Effector memory CD8-positive, alpha-beta T cell (primary cell): ENCODE measurements at regions not wholly inside any gene's neighbourhood (a gene's known extent, or its start where the extent isn't known, plus 50 kb on each side); places are given as distances from the start of the nearest gene placed in this dataset.
"Not testable (repeated sequence)": the region's sequence is repeated elsewhere in the genome, so short reads cannot be mapped to it uniquely, and the experiment has no call there.

Experiments used
- ATAC-seq: fragments of 150-1000 bp; cut with Tn5 transposase; replicated peaks from 2 replicates; pipeline ENCODE4 v1.10.0; 2021; ENCODE audit warnings: mild to moderate bottlenecking, moderate library complexity
- DNase-seq, 3 experiments: peaks; one replicate each; pipeline ENCODE4 v3.0.0; 2021
- H3K27ac Mint-ChIP-seq, 2 donors: one replicate each; pipeline ENCODE4 v1.8.0; 2022; ENCODE audit warnings: mild to moderate bottlenecking in 2 of 2, mixed read lengths in 2 of 2, moderate library complexity in 2 of 2
- H3K27me3 Mint-ChIP-seq, 2 donors: one replicate each; pipeline ENCODE4 v1.8.0; 2022; ENCODE audit warnings: mixed read lengths in 2 of 2
- H3K36me3 Mint-ChIP-seq: one replicate; pipeline ENCODE4 v1.8.0; 2022; ENCODE audit warnings: mild to moderate bottlenecking, moderate library complexity, mixed read lengths; ENCODE audit not compliant: insufficient read depth
- H3K4me1 Mint-ChIP-seq, 2 donors: one replicate each; pipeline ENCODE4 v1.8.0; 2022; ENCODE audit warnings: low read depth in 2 of 2, mixed read lengths in 2 of 2
- H3K4me3 Mint-ChIP-seq, 2 donors: one replicate each; pipeline ENCODE4 v1.8.0; 2022; ENCODE audit warnings: mild to moderate bottlenecking in 2 of 2, mixed read lengths in 2 of 2, moderate library complexity in 2 of 2
- H3K9me3 Mint-ChIP-seq, 2 donors: one replicate each; pipeline ENCODE4 v1.8.0; 2022; ENCODE audit warnings: mixed read lengths in 2 of 2

GRCh38 chr4:3997386-3997785 lies 229.3 kb downstream of the OTOP1 start:
- H3K27ac Mint-ChIP-seq, H3K4me1 Mint-ChIP-seq, H3K9me3 Mint-ChIP-seq, ATAC-seq, DNase-seq, H3K4me3 Mint-ChIP-seq, H3K36me3 Mint-ChIP-seq: not testable (repeated sequence)
- H3K27me3 Mint-ChIP-seq: peaks cover 27 to 35% of the 10 kb centered on the region in 2 donors

- ATAC-seq, H3K4me3 Mint-ChIP-seq, H3K4me1 Mint-ChIP-seq, H3K9me3 Mint-ChIP-seq, DNase-seq, H3K36me3 Mint-ChIP-seq: not testable (repeated sequence)
- Mint-ChIP-seq H3K27me3 (peaks cover 16 to 22% of the 10 kb centered on the region in 2 donors), H3K27ac (peak overlapping the region in 1 of 2 donors; percentile 66)
These were observed 222.7 kb downstream of the OTOP1 start for GRCh38 chr4:4004036-4004435.

- not testable (repeated sequence) for H3K9me3 Mint-ChIP-seq, ATAC-seq, DNase-seq, H3K4me1 Mint-ChIP-seq, H3K4me3 Mint-ChIP-seq, H3K36me3 Mint-ChIP-seq
- Mint-ChIP-seq H3K27me3 (peaks cover 15 to 20% of the 10 kb centered on the region in 2 donors), H3K27ac (peak overlapping the region in 1 of 2 donors; percentile 66)
These were observed 222.0 kb downstream of the OTOP1 start for GRCh38 chr4:4004702-4005101.

GRCh38 chr4:4006356-4006755 lies 220.4 kb downstream of the OTOP1 start:
- H3K27me3 Mint-ChIP-seq: peaks cover 15 to 29% of the 10 kb centered on the region in 2 donors
- not testable (repeated sequence) for ATAC-seq, H3K27ac Mint-ChIP-seq, DNase-seq, H3K36me3 Mint-ChIP-seq, H3K4me1 Mint-ChIP-seq, H3K9me3 Mint-ChIP-seq, H3K4me3 Mint-ChIP-seq

- not testable (repeated sequence) for H3K4me1 Mint-ChIP-seq, H3K9me3 Mint-ChIP-seq, DNase-seq, H3K4me3 Mint-ChIP-seq, H3K36me3 Mint-ChIP-seq, ATAC-seq, H3K27ac Mint-ChIP-seq
- H3K27me3 Mint-ChIP-seq: peaks cover 30 to 33% of the 10 kb centered on the region in 2 donors
These were observed 207.7 kb downstream of the OTOP1 start for GRCh38 chr4:4019071-4019470.

- H3K9me3 Mint-ChIP-seq, H3K27ac Mint-ChIP-seq, H3K36me3 Mint-ChIP-seq, H3K4me1 Mint-ChIP-seq, H3K4me3 Mint-ChIP-seq, DNase-seq, ATAC-seq: not testable (repeated sequence)
- H3K27me3 Mint-ChIP-seq: peaks cover 33 to 46% of the 10 kb centered on the region in 2 donors
These were observed 205.6 kb downstream of the OTOP1 start for GRCh38 chr4:4021161-4021560.

- not testable (repeated sequence) for H3K36me3 Mint-ChIP-seq, ATAC-seq, H3K9me3 Mint-ChIP-seq, DNase-seq, H3K4me3 Mint-ChIP-seq, H3K27ac Mint-ChIP-seq, H3K4me1 Mint-ChIP-seq
- H3K27me3 Mint-ChIP-seq: peaks cover 13 to 41% of the 10 kb centered on the region in 2 donors
These were observed 200.0 kb downstream of the OTOP1 start for GRCh38 chr4:4026708-4027107.

GRCh38 chr4:4028752-4029151 lies 198.0 kb downstream of the OTOP1 start:
- H3K27me3 Mint-ChIP-seq: peaks cover 9 to 37% of the 10 kb centered on the region in 2 donors
- not testable (repeated sequence) for H3K36me3 Mint-ChIP-seq

GRCh38 chr4:4030509-4030908 lies 196.2 kb downstream of the OTOP1 start:
- DNase-seq, H3K27ac Mint-ChIP-seq, H3K4me3 Mint-ChIP-seq, H3K36me3 Mint-ChIP-seq, H3K9me3 Mint-ChIP-seq, H3K4me1 Mint-ChIP-seq, ATAC-seq: not testable (repeated sequence)
- H3K27me3 Mint-ChIP-seq: peaks cover 0 to 33% of the 10 kb centered on the region in 2 donors

More at GRCh38 chr4:4028752-4029151, 198.0 kb downstream of the OTOP1 start:
- not testable (repeated sequence) for H3K9me3 Mint-ChIP-seq, H3K4me1 Mint-ChIP-seq, DNase-seq, ATAC-seq, H3K4me3 Mint-ChIP-seq, H3K27ac Mint-ChIP-seq

- not testable (repeated sequence) for H3K4me1 Mint-ChIP-seq, ATAC-seq, H3K9me3 Mint-ChIP-seq, H3K4me3 Mint-ChIP-seq, H3K27ac Mint-ChIP-seq, H3K36me3 Mint-ChIP-seq, DNase-seq
- H3K27me3 Mint-ChIP-seq: peaks cover 0 to 33% of the 10 kb centered on the region in 2 donors
These were observed 195.1 kb downstream of the OTOP1 start for GRCh38 chr4:4031446-4032135.

GRCh38 chr4:4032364-4032763 lies 194.4 kb downstream of the OTOP1 start:
- not testable (repeated sequence) for H3K27ac Mint-ChIP-seq, H3K9me3 Mint-ChIP-seq, H3K4me3 Mint-ChIP-seq, H3K36me3 Mint-ChIP-seq, H3K4me1 Mint-ChIP-seq, DNase-seq, ATAC-seq
- H3K27me3 Mint-ChIP-seq: peaks cover 0 to 33% of the 10 kb centered on the region in 2 donors

GRCh38 chr4:4032801-4033605 lies 193.7 kb downstream of the OTOP1 start:
- not testable (repeated sequence) for H3K4me3 Mint-ChIP-seq

GRCh38 chr4:4037399-4038138 lies 189.2 kb downstream of the OTOP1 start:
- H3K4me1 Mint-ChIP-seq, H3K9me3 Mint-ChIP-seq, H3K36me3 Mint-ChIP-seq, H3K4me3 Mint-ChIP-seq, ATAC-seq, DNase-seq, H3K27ac Mint-ChIP-seq: not testable (repeated sequence)
- H3K27me3 Mint-ChIP-seq: peaks cover 0 to 38% of the 10 kb centered on the region in 2 donors

More at GRCh38 chr4:4032801-4033605, 193.7 kb downstream of the OTOP1 start:
- H3K4me1 Mint-ChIP-seq, H3K27ac Mint-ChIP-seq, ATAC-seq, H3K36me3 Mint-ChIP-seq, H3K9me3 Mint-ChIP-seq: not testable (repeated sequence)
- peaks cover 0 to 33% of the 10 kb centered on the region in 2 donors for H3K27me3 Mint-ChIP-seq
- DNase-seq: peak; percentile 7 to 23 (median 22)
